NCI-H1436 (cell line): ENCODE measurements at regions not wholly inside any gene's neighbourhood (a gene's known extent, or its start where the extent isn't known, plus 50 kb on each side); places are given as distances from the start of the nearest gene placed in this dataset.

Source experiments
- DNase-seq: peaks from one replicate; lab custom pipeline; 2025; lab: John Stamatoyannopoulos, UW

- no peak for DNase-seq
Measured at GRCh38 chr6:12423832-12424231, 133.7 kb downstream of the EDN1 start.

- no peak for DNase-seq
Measured at GRCh38 chr6:12426121-12426520, 136.0 kb downstream of the EDN1 start.

- no peak for DNase-seq
Measured at GRCh38 chr6:12431023-12431422, 140.9 kb downstream of the EDN1 start.

- DNase-seq: no peak
Measured at GRCh38 chr6:12436224-12436623, 146.1 kb downstream of the EDN1 start.

- no peak for DNase-seq
Measured at GRCh38 chr6:12436683-12437082, 146.5 kb downstream of the EDN1 start.

- DNase-seq: no peak
Measured at GRCh38 chr6:12439296-12439695, 149.1 kb downstream of the EDN1 start.

GRCh38 chr6:12440981-12441380 lies 150.8 kb downstream of the EDN1 start:
- DNase-seq: no peak

GRCh38 chr6:12442455-12442854 lies 152.3 kb downstream of the EDN1 start:
- no peak for DNase-seq

GRCh38 chr6:12446394-12446793 lies 156.2 kb downstream of the EDN1 start:
- DNase-seq: no peak

GRCh38 chr6:12449447-12449846 lies 159.3 kb downstream of the EDN1 start:
- DNase-seq: no peak

GRCh38 chr6:12450467-12450866 lies 160.3 kb downstream of the EDN1 start:
- DNase-seq: no peak

- no peak for DNase-seq
Measured at GRCh38 chr6:12456343-12456742, 166.2 kb downstream of the EDN1 start.

GRCh38 chr6:12457094-12457493 lies 166.9 kb downstream of the EDN1 start:
- DNase-seq: no peak

- DNase-seq: no peak
Measured at GRCh38 chr6:12458558-12458957, 168.4 kb downstream of the EDN1 start.

GRCh38 chr6:12459945-12460661 lies 169.9 kb downstream of the EDN1 start:
- no peak for DNase-seq

GRCh38 chr6:12467706-12468670 lies 177.8 kb downstream of the EDN1 start:
- no peak for DNase-seq

GRCh38 chr6:12472601-12473038 lies 182.5 kb downstream of the EDN1 start:
- DNase-seq: no peak

GRCh38 chr6:12473494-12473893 lies 183.3 kb downstream of the EDN1 start:
- no peak for DNase-seq

- no peak for DNase-seq
Measured at GRCh38 chr6:12474167-12475140, 184.3 kb downstream of the EDN1 start.

- no peak for DNase-seq
Measured at GRCh38 chr6:12476484-12476883, 186.3 kb downstream of the EDN1 start.

- DNase-seq: no peak
Measured at GRCh38 chr6:12477616-12478015, 187.5 kb downstream of the EDN1 start.

GRCh38 chr6:12478921-12479320 lies 188.8 kb downstream of the EDN1 start:
- DNase-seq: no peak
